GM18870 (cell line): ENCODE measurements at regions not wholly inside any gene's neighbourhood (a gene's known extent, or its start where the extent isn't known, plus 50 kb on each side); places are given as distances from the start of the nearest gene placed in this dataset.
"Not testable (repeated sequence)": the region's sequence is repeated elsewhere in the genome, so short reads cannot be mapped to it uniquely, and the experiment has no call there.

Experiments used
- ATAC-seq: cut with Tn5 transposase; IDR thresholded peaks from one replicate; pipeline ENCODE4 v1.9.1; 2021; ENCODE audit warnings: moderate library complexity; ENCODE audit not compliant: unreplicated experiment

DNA sequence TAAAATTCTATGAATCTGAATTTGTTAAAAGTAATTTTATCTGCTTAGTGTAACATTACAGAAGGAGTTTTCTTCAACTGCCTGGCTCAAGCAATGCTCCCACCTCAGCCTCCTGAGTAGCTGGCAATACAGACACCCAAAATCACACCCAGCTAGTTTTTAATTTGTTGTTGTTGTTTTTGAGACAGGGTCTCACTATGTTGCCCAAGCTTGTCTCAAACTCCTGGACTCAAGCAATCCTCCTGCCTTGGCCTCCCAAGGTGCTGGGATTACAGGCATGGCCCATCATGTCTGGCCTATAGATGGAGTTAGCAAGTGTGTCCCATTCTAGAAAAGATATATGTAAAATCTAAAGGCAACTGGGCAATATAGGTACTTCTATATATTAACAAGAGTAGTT is 1580.4 kb upstream of the PRR20A start:
- ATAC-seq, result no peak

DNA sequence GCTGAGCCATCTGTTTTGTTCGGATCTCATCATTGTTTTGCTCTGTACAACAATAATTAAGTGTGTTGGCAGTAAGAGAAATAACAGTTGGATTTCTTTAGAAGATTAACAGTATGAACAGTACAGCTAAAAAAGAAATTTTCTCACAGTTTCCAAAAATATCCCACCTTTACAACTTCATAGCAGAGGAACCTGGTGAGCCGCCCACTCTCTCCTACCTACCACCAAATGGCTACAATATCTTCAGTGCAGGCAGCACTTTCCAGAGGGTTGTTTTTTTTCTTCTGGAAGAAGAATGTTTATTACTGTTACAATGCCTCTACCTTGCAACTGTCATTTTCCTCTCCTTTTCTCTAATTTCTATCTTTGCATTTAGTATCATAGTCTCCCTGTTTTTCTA is 1577.5 kb upstream of the PRR20A start:
- no peak for ATAC-seq

DNA sequence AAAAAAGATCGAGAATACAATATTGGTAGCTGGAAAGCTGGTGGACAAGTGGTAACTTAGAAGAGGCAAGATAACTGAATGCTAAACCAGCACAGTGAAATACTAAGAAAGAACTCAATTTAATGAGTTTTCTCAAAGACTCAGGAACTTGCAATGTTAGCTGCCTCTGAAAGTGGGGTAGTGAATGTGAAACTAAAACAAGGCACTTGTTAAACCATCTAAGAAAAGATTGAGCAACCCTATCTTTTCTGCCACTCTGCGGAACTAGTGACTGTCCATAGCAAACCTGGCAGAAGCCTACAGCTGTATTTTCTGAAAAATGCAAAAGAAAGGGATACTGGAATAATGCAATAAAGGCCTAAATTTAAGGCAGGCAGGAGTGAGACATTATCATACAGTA is 1574.4 kb upstream of the PRR20A start:
- ATAC-seq, result no peak

DNA sequence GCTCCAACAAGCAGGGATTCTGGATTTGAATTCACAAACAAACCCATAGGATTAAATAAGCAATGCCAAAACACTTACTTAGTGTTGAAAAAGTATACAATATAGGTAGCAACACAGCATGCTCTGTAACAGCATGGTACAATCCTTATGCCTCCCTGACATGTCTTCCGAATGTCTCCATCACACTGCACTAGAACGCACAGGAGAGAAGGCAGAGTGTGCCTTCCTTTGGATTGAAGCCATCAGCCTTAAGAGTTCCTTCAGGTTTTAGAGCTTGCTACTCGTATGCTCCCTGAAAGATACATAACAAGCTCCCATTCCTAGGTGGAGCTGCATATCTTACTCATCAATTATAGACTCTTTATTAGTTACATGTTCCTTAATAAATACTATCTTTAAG is 1573.9 kb upstream of the PRR20A start:
- ATAC-seq, result no peak

DNA sequence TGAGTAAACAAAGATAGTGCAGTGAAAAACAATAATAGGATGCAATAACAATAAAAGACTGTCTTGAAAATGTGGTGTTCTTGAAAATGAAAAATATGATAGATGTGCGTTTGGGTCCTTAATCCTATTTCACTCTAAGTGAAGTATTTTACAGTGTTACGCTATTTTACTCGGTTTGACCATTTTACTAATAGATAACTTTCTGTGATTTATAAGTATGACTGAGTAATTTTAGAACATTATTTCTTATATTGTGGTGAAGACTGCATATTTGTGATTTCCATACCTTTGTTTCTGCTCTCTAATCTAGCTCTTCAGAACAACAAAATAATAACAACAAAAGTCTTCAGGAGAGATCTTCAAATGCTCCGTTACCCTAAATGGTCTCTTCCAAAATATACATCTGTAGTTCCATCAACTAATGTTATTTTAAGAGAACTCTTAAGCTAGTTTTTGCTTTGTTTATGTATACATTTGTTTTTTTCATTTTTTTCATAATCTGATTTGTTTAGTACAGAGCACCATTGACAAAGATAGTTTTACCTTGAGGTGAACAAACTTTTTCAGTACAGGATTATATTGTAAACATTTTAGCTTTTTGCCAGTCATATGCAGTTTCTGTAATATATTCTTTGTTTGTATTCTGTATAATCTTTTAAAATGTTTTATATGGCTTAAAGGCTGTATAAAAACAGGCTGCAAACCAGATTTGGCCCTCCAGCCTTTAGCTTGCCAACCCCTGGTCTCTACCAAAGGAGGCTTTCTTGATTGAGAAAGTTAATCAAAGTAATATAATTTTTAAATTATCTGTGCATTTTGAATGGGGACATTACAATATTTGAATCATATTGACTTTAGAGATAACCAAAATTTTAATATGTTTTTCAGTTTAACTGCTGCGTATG is 1572.7 kb upstream of the PRR20A start:
- ATAC-seq, result no peak

DNA sequence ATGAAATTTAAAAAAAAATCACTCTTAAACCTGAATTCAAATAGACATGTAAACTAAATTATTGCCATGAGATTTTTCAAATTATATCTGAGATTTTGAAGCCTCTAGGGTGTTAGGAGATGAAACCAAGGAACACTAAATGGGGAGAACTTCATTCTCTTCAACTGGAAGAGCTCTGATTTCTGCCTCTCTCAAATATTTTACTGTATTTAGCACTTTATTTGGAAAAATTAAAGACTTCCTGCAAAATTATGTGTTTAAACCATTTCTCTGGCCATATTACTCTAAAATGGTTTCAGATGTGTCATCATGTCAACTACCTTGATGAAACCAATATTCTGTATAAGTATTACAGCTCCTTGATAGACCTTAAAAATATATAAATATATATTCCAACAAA is 1571.6 kb upstream of the PRR20A start:
- no peak for ATAC-seq

DNA sequence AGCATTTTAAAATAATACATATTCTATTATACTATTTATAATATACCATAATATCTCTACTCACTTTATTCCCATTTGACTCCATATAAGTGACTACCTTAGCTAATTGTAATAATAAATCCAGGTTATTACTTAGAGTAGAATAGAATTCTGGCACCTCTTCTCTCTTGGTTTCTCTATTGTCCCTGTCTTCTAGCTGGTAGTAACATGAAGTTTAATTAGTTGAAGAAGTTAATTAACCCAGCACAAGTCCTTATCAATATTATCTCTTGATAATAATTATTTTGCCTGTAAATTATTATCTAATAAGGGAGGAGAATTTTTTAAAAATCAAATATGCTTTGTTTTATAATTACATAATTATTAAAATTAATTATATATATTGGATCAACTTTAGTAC is 1571.2 kb upstream of the PRR20A start:
- no peak for ATAC-seq

DNA sequence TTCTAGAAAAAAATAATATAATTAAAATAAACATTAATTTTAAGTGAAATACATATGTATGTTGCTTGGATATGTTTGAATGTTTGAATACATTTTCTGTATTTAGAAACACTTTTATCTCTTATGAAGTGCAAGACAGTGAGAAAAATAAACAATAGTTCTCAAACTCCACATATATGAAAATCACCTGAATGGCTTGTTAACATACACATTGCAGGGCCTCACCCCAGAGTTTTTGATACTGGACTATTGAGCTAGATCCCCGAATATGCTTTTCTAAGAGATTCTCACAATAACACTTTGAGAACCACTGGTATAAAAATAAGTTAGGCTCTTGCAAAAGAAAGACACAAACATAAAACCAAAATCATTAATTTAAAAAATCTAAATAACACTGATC is 1570.3 kb upstream of the PRR20A start:
- ATAC-seq, result no peak

DNA sequence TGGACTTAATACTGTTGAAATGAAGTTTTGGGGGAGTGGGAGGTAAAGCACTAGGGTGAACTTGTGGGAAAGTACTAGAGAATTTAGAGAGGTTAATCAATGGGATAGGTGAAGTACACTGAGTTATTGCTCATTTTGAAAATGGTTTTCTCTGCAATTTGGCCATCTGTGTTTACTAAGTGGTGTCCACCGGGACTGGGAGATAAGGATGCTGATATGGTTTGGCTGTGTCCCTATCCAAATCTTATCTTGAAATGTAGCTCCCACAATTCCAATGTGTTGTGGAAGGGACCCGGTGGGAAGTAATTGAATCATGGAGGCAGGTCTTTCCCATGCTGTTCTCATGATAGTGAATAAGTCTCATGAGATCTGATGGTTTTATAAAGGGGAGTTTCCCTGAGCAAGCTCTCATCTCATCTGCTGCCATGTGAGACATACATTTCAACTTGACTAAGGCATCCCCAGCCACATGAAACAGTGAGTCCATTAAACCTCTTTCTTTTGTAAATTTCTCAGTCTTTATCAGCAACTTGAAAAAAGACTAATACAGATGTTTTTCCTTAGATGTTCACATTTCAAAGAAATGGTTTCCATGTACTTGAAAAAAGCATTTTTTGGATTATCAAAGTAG is 1569.4 kb upstream of the PRR20A start:
- no peak for ATAC-seq

DNA sequence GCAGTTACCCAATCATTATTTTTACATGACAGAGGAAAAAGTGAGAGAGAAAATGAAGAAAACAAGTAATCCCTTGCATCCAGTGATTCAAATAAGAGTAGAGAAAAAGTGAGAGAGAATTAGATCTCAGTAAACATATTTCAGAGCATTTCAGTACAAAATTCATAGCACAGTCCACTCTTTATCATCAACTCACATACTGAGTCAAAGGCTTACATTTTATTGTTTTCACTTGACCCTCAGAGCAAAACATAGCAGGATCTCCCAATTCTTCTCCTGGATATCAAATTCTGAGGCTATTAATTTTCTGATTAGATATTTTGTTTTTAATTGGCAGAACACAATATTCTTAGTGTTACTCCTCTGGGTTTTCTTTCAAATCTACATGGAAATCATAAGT is 1568.3 kb upstream of the PRR20A start:
- no peak for ATAC-seq

DNA sequence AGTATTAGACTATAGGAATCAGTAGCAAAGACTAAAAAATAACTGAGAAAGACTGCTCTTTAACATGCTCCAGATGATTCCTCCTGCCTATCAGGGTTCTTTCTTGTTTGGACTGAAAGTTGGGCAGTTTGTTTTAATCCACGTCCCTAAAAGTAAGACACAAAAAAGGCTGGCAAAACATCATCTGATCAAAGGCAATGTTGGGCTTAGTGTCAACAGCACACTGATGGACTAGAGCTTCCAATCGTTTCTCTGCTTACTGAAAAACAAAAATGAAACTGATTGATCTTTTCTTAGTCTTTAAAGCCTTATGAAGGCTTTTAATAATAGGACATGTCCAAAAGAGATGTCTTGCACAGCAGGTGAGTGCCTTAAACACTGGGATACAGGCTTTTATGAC is 1567.9 kb upstream of the PRR20A start:
- ATAC-seq, result no peak

DNA sequence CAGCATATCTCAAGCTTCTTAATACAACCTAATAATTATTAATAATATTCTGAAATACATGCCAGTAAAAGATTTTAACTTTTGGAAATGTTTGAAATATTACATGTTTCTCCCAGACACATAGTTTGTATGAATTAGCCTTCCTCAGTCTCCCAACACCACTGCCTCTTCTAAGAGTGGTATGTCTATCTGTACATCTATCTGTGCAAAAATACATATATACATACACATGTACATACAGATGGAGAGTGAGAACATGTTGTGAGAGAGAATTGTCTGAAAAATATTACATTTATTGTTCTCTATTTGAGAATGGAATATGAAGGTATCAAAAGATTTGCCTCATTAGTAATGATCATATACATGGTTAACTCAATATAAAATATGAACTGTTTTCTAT is 1567.2 kb upstream of the PRR20A start:
- ATAC-seq, result no peak

DNA sequence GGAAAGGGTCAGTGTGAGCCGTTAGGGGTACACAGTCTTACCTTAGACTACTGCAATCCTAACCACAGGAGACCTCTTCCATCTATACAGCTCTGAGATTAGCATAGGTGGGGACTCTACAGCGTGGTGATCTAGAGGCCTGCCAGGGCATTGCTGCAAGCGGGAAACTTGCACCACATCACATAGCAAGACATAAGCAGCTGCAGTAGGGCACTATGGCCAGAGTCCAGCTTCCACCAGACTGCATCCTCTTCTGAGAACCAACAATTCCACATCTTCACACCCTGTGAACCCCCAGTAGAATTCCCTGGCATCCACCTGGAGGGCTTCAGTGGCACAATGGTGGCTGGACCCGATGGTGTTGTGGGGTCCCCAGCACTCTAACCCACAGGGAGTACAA is 1564.3 kb upstream of the PRR20A start:
- no peak for ATAC-seq

DNA sequence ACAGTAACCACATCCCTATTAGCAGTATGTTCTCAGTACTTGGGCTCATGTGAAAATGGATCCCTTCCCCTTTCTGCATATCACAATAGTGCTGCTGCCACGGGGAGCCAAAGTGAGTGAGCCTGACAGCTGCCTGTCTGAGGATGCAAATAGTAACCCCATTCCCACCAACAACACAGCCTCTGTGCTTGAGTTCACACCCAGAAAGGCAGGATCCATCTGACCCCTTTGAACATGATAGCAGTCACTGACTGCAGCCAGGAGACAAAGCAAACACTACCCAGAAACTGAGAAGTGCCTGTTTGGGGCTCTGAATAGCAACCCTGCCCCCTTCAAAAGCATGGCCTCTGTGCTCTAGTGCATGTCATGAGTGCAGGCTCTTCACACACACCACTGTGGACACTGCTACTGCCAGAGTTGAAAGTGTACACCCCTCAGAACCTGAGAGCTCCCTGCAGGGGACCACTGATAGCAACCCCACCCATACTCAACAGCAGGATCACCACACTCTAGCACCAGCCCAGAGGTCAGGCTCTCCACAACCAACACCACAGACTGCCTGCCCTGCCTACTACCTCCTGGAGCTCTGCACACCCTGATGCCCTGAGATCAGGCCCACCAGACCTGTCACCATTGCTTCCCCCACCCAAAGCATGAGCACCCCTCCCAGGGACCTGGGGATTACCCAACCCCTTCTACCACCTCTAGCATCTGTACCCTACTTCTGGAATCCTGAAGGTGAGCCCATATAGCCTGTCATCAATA is 1563.5 kb upstream of the PRR20A start:
- ATAC-seq, result no peak

DNA sequence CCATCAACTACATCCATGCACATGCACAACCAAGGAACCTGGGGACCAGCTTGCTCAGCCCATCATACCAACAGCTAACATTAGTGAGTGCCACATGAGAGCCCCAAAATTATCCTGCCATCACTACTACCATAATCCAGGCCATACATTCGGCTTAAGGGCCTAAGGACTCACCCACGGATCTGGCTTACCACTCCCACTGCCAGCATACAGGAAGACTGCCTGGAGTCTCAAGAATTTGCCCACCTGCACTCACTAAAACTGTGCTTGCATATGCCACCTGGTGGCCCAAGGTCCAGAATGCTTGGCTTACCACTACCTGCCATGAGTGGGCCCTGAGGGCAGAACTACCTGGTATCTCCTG is 1562.9 kb upstream of the PRR20A start:
- no peak for ATAC-seq

DNA sequence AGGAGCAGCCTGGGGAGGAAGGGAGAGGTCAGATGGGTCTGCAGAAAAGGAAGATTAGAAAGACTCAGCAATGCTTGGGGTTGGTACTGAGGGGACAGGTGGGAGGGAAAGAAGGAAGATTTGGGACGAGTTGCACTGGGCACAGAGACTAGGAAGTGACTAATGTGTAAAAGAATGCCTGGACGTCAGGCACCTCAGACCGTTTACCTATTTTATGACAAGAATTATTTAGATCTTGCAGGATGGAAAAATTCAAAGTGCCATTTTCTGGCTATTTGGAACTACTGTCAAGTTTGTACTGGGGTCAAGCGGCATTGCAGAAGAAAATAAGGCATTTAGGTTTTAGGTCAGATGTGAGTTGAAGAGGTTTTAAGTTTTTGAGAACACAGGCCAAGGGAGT is 1558.4 kb upstream of the PRR20A start:
- ATAC-seq, result not testable (repeated sequence)

DNA sequence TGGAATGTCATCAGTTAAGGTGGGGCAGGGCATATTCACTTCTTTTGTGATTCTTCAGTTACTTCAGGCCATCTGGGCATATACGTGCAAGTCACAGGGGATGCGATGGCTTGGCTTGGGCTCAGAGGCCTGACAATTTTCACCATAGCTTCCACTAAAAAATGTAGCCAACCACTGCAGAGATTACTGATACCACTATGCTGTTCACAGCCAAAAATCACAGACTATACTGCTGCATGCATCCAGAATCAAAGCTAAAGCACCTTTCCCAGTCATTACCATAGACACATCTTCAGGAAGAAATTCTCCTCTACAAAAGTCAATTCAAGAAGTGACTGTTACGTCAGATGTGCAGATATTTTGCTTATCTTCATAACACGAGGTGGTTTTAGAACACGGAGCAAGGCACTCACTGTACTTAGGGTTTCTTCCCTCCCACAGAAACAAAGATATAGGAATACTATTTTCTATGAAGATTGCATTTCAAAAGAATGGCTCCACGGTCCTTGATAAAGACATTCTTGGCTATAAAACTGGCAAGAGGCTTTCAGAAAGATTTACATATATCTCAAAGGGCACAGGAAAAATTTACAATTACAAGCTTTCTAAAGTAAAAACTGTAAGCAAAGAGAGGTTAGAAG is 1556.6 kb upstream of the PRR20A start:
- no peak for ATAC-seq

DNA sequence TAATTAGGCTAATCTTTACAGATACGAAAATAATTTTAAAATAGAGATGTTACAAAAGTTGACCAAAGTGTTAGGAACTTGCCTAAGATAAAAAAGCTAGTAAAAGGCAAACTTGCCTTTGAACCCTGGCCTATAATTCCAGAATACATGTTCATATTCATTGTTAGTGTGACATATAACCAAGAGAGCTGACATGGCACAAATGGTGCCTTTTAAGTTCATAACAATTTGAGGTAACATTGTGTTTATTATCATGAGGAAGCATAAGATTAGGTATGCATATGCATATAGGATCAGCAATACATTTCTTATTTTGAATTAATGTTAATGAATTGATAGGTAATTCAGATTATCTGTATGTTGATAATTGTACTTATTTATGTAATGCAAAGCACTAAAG is 1537.9 kb upstream of the PRR20A start:
- no peak for ATAC-seq

DNA sequence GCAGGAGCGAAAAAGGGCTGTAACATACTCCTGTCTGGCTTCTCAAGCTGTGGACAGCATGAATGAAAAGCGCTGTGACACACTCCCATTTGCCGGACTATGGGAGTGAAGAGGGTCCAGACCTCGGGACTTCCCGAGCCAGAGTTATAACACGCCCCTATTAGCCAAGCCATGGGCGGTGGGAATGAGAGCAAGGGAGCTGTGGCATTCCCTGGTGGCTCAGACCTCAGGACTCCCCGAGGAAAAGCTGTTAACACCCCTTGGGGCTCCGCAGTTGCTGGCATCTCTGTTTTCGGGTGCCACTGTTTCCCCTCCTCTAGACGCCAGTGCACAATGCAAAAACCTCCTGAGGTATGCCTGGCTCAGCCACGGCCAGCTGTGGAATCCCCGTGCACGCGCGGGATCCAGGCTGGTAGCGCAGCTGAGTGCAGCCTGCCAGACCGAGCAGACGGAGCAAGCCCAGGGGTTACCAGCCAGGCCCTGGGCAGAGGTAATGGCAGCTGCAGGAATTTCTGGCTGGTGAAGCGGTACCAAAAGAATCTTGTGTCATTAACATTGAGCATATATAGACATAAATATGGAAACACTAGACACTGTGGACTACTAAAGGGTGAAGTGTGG is 1534.6 kb upstream of the PRR20A start:
- ATAC-seq, result no peak

DNA sequence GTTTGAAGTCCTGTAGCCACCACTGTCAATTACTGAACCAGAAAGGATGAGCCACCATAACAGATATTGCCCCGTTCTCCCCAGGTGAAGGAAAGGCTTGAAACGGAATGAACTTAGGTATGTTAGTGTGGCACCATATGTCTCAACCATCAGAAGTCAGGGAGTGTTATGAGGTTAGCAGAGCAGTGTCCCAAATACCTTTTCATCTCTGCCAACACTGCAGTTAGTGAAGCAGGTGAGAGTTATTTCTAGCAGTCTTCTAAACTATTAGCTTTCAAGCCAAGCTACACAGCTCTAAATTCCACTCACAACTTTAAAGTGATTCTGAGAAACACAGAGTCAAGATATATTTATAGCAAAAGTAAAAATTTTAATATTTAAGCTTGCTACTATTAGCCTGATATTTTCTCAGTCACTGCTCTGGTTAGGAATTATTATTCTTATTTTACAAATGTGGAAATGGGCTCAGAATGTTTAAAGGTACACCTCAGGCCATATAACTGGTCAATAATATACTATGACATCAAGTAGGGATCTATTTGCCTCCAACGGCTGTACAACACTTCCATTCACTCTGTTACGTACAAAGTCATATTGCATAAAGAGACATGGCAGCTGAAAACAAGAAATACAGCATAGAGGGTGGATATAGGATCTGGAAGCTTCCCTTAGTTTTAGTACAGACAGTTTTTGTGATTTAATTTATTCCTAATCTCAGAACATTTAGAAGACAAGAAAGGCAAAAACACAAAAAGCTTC is 1527.1 kb upstream of the PRR20A start:
- no peak for ATAC-seq
